H1 (cell line): ENCODE measurements at regions not wholly inside any gene's neighbourhood (a gene's known extent, or its start where the extent isn't known, plus 50 kb on each side); places are given as distances from the start of the nearest gene placed in this dataset.

ENCODE experiments used
- TF ChIP-seq, protein P1 (sequence below), 3 experiments: IDR thresholded peaks; 1 replicate in 2 of 3; 2 replicates in 1 of 3; pipeline versions ENCODE4 v1.5.1 to v1.6.1; 2011; ENCODE audit warnings: low read length in 3 of 3, mild to moderate bottlenecking in 3 of 3, inconsistent platforms in 2 of 3, low read depth in 1 of 3, moderate library complexity in 1 of 3; ENCODE audit not compliant: insufficient read depth in 1 of 3; ENCODE audit errors: control extremely low read depth in 1 of 3

DNA sequence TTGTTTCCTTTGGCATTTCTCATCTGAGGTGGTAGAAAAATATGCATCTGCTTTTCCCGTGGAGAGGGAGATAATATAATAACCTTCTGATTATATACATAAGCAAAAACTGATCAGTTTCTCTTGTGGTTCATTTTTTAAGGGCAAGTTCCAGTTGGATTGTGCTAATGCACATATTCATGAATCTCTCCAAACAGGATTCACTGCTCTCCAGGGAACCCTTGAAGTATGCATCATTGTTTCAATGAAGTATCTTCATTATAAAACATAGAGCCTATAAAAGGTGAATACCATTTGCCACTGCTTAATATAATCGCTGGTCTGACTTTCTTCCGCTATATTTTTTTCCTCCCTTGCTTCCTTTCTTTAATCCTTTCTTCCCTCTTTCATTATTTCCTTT, 384.7 kb downstream of the FIGN start (continued):
- TF ChIP-seq, protein P1, sequence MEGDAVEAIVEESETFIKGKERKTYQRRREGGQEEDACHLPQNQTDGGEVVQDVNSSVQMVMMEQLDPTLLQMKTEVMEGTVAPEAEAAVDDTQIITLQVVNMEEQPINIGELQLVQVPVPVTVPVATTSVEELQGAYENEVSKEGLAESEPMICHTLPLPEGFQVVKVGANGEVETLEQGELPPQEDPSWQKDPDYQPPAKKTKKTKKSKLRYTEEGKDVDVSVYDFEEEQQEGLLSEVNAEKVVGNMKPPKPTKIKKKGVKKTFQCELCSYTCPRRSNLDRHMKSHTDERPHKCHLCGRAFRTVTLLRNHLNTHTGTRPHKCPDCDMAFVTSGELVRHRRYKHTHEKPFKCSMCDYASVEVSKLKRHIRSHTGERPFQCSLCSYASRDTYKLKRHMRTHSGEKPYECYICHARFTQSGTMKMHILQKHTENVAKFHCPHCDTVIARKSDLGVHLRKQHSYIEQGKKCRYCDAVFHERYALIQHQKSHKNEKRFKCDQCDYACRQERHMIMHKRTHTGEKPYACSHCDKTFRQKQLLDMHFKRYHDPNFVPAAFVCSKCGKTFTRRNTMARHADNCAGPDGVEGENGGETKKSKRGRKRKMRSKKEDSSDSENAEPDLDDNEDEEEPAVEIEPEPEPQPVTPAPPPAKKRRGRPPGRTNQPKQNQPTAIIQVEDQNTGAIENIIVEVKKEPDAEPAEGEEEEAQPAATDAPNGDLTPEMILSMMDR (IDR thresholded peaks at IDR 0.05; ENCODE audit: control extremely low read depth in 1 of 3, insufficient read depth in 1 of 3, low read depth in 1 of 3, low read length in 3 of 3), result no peak
